MG63 (cell line): ENCODE measurements at regions not wholly inside any gene's neighbourhood (a gene's known extent, or its start where the extent isn't known, plus 50 kb on each side); places are given as distances from the start of the nearest gene placed in this dataset.

Experiments used
- DNase-seq: peaks from one replicate; pipeline ENCODE4 v3.0.0-alpha.2; 2020
- H3K27me3 ChIP-seq: fragments of 250-450 bp; sonication (Bioruptor Pico); 2 replicates; pipeline ENCODE4 v1.5.1; 2020; ENCODE audit warnings: mild to moderate bottlenecking, moderate library complexity
- H3K36me3 ChIP-seq: fragments of 250-450 bp; sonication (Bioruptor Pico); 2 replicates; pipeline ENCODE4 v1.5.1; 2020; ENCODE audit warnings: mild to moderate bottlenecking, moderate library complexity
- H3K4me3 ChIP-seq: fragments of 250-450 bp; sonication (Bioruptor Pico); 2 replicates; pipeline ENCODE4 v1.5.1; 2020; ENCODE audit warnings: mild to moderate bottlenecking, moderate library complexity
- H3K9me3 ChIP-seq: fragments of 250-450 bp; sonication (Bioruptor Pico); 2 replicates; pipeline ENCODE4 v1.5.1; 2020; ENCODE audit warnings: mild to moderate bottlenecking, moderate library complexity

DNA sequence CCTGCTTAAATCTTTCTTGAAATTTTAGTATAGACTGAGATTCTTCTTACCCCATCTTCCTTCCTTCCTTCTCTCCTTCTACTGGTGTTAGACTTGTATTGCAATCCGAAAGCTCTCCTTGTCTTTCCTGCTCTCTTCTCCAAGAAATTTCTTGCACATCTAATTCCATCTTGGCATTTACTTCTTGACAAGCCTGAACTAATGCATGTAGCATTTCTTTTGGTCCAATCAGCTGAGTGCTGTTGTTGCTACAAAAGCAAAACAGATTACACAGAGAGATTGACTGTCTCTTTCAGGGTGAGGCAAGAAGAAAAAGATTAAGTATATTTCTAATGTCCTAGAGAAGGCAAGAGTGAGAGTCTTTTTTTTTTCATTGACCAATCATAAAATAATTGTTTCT is 51.6 kb upstream of the MAP1B start:
- H3K36me3 ChIP-seq, result no peaks in the 10 kb centered on the region
- H3K27me3 ChIP-seq, result peaks cover 22% of the 10 kb centered on the region
- H3K4me3 ChIP-seq, result no peak overlapping the region
- no peaks in the 10 kb centered on the region for H3K9me3 ChIP-seq
- DNase-seq, result no peak
